ENCODE measurements at regions not wholly inside any gene's neighbourhood (a gene's known extent, or its start where the extent isn't known, plus 50 kb on each side); places are given as distances from the start of the nearest gene placed in this dataset.

DNA sequence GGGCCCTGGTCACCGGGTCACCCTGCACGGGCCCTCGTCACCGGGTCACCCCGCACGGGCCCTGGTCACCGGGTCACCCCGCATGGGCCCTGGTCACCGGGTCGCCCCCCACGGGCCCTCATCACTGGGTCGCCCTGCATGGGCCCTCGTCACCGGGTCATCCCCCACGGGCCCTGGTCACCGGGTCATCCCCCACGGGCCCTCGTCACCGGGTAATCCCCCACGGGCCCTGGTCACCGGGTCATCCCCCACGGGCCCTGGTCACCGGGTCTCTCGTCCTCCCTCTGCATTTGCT lies 77.6 kb downstream of the RIPK4 start:
- DNase-seq = no peak

GRCh38 chr21:41687633-41688032 lies 79.2 kb downstream of the RIPK4 start:
- DNase-seq = no peak

DNA sequence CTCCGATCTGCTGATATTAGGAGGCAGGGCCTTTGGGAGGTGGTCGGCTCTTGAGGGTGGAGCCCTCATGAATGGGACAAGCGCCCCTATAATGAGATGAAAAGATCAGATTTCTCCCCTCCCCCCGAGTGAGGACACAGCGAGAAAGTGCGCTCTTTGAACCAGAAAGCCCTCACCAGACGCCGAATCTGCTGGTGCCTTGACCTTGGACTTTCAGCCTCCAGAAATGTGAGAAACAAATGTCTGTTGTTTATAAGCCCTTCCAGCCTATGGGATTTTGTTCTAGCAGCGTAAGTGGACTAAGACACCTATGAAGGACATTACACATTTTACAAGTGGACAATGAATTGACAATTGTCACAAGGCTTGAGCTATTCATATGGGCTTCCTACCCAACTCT lies 80.2 kb downstream of the RIPK4 start:
- DNase-seq = no peak

GRCh38 chr21:41685511-41686149 lies 81.2 kb downstream of the RIPK4 start:
- no peak for DNase-seq

- DNase-seq = no peak
These were observed 82.2 kb downstream of the RIPK4 start for GRCh38 chr21:41684381-41685245.

GRCh38 chr21:41683815-41684214 lies 83.0 kb downstream of the RIPK4 start:
- DNase-seq = no peak

GRCh38 chr21:41682719-41683179 lies 84.1 kb downstream of the RIPK4 start:
- no peak for DNase-seq

DNA sequence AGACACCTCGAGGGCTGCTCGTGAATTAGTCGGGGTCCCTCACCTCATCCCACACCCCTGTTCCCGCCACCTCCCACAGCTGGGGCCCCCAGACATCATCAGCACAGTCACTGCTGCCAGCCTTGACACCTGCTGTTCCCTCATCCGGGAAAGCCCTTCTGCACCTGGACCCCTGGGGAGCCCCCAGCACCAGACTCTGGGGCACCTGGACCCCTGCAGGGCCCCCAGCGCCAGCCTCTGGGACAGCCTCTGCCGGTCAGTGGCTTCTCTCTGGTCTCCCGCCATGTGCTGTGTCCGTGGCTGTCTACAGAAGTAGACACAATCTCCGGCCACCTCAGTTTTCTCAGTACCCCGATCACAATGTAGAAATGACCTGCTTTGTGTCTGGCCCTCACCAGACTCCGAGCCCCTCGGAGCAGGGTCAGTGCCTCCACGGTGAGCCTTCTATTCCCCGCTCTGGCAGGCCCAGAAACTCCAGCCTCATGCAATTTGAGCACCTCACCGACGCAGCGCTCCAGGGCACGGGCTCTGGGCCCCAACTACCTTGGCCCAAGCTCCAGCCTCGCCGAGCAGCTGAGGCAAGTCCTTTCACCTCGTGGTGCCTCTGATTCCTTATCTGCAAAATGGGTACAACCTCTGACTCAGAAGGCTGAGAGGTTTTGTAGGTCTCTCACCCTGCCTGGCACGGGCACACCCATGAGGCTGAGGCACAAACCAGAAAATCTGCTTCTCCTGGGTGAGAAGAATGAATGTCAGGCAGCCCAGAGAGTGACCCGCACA lies 84.7 kb downstream of the RIPK4 start:
- DNase-seq = no peak

DNA sequence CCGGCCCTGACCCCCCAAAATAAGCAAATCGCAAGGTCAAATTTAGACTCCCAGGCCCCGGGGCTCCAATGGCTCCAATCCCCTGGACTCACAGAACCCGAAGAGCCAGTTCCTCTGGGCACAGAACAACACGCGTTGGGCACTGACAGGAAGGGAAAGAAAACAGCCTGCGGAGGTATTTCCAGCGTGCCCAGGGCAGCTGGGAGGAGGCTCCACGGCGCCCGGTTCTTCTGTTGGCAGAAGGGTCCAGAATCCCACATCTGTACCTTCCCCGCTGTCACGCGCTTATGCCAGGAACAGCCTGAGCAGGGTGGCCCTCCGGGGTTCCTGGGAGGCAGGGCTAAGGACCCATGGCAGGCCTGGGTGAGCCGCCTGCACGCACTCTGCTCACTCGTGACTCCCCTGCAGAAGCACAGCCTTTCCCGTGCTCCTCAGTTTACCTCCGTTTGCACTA lies 85.5 kb downstream of the RIPK4 start:
- no peak for DNase-seq

GRCh38 chr21:41680444-41681347 lies 86.2 kb downstream of the RIPK4 start:
- DNase-seq = no peak

- DNase-seq = peak; percentile 96
These were observed 87.9 kb downstream of the RIPK4 start for GRCh38 chr21:41678924-41679318.

DNA sequence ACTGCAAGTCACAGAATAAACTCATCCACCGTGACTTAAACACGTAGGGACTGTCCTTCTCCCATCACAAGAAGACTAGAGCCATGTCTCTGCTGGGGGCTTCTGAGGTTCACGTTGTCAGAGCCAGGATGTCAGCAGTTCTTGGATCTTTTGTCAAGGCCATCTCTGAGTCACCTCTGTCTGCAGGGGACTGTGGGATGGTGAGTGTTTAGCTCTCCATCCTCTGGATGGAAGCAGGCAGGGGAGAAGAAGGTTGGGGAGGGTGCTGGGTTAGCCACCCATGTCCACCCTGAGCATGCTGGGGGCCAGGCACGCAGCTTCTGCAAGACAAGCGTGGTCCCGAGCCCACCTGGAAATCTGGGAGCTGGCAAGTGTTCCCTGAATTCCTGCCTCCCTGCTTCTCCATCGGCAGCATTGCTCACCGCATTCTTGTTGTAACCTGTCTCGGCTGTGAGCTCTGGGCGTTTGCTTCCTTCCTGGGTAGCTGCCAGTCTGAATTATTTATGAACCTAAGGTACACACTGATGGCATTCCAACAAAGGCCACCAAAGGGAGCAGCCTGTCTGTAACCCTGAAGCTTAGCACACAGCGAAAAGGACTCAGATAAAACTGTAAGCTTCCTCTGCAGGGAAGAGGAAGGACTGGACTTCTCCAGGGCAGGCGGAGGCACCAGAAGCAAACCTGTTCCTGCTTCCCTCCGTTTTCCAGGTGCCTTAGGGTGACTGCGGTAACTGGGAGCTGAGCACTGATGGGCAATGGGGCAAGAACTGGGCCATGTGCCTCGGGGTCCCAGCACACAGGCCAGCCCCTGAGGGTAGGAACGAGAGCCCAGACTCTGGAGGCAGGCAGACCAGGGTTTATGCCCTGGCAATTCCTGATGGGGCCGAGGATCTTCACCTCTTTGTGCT lies 88.6 kb downstream of the RIPK4 start:
- DNase-seq = peak; percentile 34

DNA sequence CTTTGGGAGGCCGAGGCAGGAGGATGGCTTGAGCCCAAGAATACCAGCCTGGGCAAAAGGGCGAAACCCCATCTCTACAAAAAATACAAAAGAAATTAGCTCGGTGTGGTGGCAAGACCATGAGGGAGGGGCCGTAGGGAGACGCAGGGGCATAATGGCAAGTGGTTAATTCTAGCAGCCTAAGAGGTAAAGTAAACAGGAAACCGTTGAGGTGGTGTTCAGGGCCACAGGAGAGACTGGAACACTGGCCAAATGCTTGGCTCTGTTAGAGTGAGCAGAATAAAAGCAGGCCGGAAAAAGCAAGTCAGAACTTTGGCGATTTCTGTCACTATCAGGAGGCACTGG lies 89.2 kb downstream of the RIPK4 start:
- no peak for DNase-seq

DNA sequence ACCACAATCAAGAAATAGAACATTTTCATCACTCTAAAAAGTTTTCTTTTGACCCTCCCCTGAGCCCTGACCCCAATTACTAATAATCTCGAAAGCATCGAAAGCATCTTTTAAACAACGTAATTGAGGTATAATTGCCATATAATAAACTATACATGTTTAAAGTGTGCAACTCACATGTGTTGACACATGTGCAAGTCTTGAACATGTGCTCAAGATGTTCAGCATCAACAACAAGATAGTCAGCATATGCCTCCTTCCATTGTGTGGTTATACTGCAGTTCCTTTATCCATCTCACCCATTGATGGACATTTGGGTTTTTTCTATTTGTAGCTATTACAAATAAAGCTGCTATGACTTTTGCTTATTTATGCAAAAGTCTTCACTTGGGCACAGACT lies 90.7 kb downstream of the RIPK4 start:
- DNase-seq = no peak

DNA sequence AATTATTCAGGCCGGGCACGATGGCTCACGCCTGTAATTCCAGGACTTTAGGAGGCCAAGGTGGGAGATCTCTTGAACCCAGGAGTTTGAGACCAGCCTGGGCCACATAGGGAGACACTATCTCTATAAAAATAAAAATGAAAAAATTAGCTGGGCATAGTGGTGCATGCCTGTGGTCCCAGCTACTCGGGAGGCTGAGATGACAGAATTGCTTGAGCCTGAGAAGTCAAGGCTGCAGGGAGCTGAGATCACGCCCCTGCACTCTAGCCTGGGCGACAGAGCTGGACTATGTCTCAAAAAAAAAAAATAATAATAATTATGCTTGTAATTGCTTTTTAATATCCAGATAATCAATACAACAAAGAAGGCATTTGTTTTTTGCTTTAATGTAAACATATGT lies 91.3 kb downstream of the RIPK4 start:
- DNase-seq = no peak

GRCh38 chr21:41674402-41674801 lies 92.5 kb downstream of the RIPK4 start:
- DNase-seq = no peak

DNA sequence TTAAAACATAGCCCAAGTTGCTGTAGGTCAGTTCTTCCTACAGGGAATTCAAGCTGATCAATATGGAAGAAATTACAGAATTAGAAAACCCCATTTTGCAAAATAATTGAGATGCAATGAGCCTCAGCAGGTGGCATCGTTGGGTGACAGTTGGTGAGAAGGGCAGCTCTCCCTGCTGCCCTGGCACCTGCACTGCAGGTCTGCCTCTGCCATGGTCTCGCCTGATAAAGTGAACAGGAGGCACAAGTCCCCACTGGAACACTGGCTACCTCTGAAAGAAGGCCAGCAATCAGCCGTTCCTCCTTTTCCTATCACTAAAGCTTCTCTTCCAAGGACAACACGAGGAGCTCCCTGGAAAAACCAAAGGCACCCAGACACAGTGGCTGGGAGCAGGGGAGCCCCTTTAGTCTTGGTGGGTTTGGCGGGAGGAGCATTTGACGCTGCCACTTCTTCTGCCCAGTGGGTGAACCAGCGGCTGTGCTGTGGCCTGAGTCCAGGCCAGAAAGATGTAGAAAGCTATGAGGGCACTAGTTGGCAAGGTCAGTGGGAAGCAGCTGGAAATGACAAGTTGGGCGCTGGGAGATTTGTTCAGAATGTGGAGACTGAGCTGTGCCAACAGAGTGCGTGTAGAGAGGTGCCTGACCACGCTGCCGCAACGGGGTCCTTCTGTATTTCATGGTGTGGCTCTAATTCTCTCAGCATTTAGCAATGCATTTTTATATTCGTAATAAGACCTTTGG lies 93.1 kb downstream of the RIPK4 start:
- no peak for DNase-seq

DNA sequence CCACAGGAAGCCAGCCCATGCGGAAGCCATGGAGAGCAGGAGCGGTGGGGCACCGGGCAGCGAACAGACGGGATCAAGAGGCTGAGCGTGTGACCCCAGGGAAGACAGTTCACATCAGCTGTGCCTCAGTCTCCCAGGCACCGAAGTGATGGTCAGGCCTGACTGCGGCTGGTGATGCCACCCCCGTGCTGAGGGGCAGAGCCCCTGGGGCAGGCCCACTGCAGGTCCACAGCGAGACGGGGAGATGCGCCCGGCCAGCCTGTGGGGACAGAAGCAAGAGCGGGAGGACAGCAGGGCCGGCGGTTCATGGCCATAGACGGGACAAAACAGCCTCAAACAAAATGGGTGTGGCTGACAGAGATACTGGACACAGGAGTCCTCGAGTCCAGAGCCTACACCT lies 93.8 kb downstream of the RIPK4 start:
- no peak for DNase-seq

DNA sequence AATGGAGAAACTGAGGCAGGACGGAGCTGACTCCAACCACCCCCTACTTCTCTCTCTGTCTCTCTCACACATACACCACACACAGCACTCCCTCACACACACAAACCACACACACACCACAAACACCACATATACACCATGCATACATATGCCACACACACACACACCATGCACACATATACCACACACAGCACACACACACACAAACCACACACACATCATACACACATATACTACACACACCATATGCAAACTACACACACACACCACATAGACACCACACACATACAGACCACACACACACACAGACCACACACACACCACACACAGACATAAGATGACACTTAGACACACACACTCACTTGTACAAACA lies 94.3 kb downstream of the RIPK4 start:
- DNase-seq = no peak

DNA sequence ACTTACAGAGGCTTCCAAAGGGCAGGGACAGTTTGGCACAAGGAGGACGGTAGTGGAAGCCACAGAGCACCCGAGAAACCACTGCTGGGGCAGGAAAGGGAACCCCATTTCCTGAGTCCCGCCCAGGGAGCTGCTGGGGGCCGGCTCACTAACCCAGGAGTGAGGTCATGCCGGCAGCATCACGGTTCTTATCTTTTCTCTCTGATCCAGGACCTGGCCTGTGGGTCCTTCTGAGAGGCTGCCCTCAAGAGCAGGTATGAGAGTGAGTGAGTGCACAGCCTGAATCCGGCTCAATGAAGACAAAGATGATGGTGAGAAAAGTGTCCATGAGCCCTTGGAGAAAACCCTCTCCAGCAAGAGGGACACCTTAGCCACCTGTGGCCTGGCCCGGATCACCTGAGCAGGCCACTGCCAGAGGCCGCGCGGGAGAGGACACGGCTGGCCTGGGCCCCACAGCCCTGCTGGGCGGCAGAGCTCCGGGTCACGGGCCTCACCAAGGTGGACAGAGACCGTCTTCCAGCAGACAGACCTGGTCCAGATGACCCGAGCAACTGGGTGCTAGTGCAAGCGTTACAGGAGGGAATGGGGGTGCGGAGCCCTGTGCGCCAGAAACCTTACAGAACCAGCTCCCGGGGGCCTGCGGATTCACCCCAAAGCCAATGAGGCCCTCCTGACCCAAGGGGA lies 94.9 kb downstream of the RIPK4 start:
- no peak for DNase-seq
